Neutrophil (primary cell): ENCODE measurements at regions not wholly inside any gene's neighbourhood (a gene's known extent, or its start where the extent isn't known, plus 50 kb on each side); places are given as distances from the start of the nearest gene placed in this dataset.

Experiments
- H3K27ac ChIP-seq: fragments of 200-600 bp; sonication (generic); 2 replicates; pipeline ENCODE4 v1.5.1; 2016; ENCODE audit warnings: mild to moderate bottlenecking, moderate library complexity
- H3K27me3 ChIP-seq: fragments of 200-600 bp; sonication (generic); 2 replicates; pipeline ENCODE4 v1.6.0; 2016; ENCODE audit warnings: mild to moderate bottlenecking
- H3K36me3 ChIP-seq: fragments of 200-600 bp; sonication (generic); 2 replicates; pipeline ENCODE4 v1.5.1; 2017
- H3K4me1 ChIP-seq, 2 experiments: fragments of 200-600 bp in 1 of 2; sonication (generic) in 1 of 2; 1 replicate in 1 of 2; 2 replicates in 1 of 2; pipeline versions ENCODE4 v1.5.1 to v1.6.1; 2013 to 2016; ENCODE audit warnings: low read depth in 1 of 2, low read length in 1 of 2, mild to moderate bottlenecking in 1 of 2, moderate library complexity in 1 of 2; ENCODE audit not compliant: control insufficient read depth in 1 of 2, insufficient read depth in 1 of 2
- H3K4me3 ChIP-seq, 2 experiments: fragments of 200-600 bp in 1 of 2; sonication (generic) in 1 of 2; 1 replicate in 1 of 2; 2 replicates in 1 of 2; pipeline ENCODE4 v1.5.1; 2013 to 2016; ENCODE audit warnings: low read depth in 1 of 2, low read length in 1 of 2, mild to moderate bottlenecking in 1 of 2, moderate library complexity in 1 of 2
- H3K9me3 ChIP-seq: fragments of 200-600 bp; sonication (generic); 2 replicates; pipeline ENCODE4 v1.5.1; 2016
- CTCF ChIP-seq: fragments of 200-600 bp; sonication (generic); IDR thresholded peaks from 2 replicates; pipeline ENCODE4 v1.5.1; 2016; ENCODE audit warnings: antibody characterized with exemption

- Histone ChIP-seq H3K4me1 (no peaks in the 10 kb centered on the region), H3K4me3 (no peak overlapping the region), H3K27me3 (no peaks in the 10 kb centered on the region), H3K9me3 (no peaks in the 10 kb centered on the region), H3K27ac (no peak overlapping the region), H3K36me3 (no peaks in the 10 kb centered on the region)
- TF ChIP-seq CTCF = no peak
These were observed 1262.3 kb downstream of the GRIK2 start for GRCh38 chr6:102655823-102656222.

GRCh38 chr6:102641426-102641825 is 1247.9 kb downstream of the GRIK2 start:
- Histone ChIP-seq H3K36me3 (no peaks in the 10 kb centered on the region), H3K4me3 (no peak overlapping the region), H3K27ac (no peak overlapping the region), H3K4me1 (no peaks in the 10 kb centered on the region), H3K9me3 (no peaks in the 10 kb centered on the region), H3K27me3 (no peaks in the 10 kb centered on the region)
- TF ChIP-seq CTCF = no peak

GRCh38 chr6:102631921-102632320 is 1238.4 kb downstream of the GRIK2 start:
- Histone ChIP-seq H3K9me3 (no peaks in the 10 kb centered on the region), H3K27ac (no peak overlapping the region), H3K36me3 (no peaks in the 10 kb centered on the region), H3K4me3 (no peak overlapping the region), H3K27me3 (no peaks in the 10 kb centered on the region), H3K4me1 (no peaks in the 10 kb centered on the region)
- TF ChIP-seq CTCF = no peak

GRCh38 chr6:102623201-102623600 is 1229.7 kb downstream of the GRIK2 start:
- H3K27ac ChIP-seq = no peak overlapping the region
- no peaks in the 10 kb centered on the region for H3K27me3 ChIP-seq
- no peak overlapping the region for H3K4me3 ChIP-seq
- no peak for TF ChIP-seq CTCF
- no peaks in the 10 kb centered on the region for H3K9me3 ChIP-seq
- no peaks in the 10 kb centered on the region for H3K4me1 ChIP-seq
- H3K36me3 ChIP-seq = no peaks in the 10 kb centered on the region

- no peak for TF ChIP-seq CTCF
- Histone ChIP-seq H3K36me3 (no peaks in the 10 kb centered on the region), H3K9me3 (no peaks in the 10 kb centered on the region), H3K27ac (no peak overlapping the region), H3K4me1 (no peaks in the 10 kb centered on the region), H3K4me3 (no peak overlapping the region), H3K27me3 (no peaks in the 10 kb centered on the region)
These were observed 1226.1 kb downstream of the GRIK2 start for GRCh38 chr6:102619585-102619984.

- H3K4me1 ChIP-seq = no peaks in the 10 kb centered on the region
- no peaks in the 10 kb centered on the region for H3K27me3 ChIP-seq
- no peaks in the 10 kb centered on the region for H3K36me3 ChIP-seq
- H3K4me3 ChIP-seq = no peak overlapping the region
- TF ChIP-seq CTCF = no peak
- H3K27ac ChIP-seq = no peak overlapping the region
- H3K9me3 ChIP-seq = no peaks in the 10 kb centered on the region
These were observed 1189.1 kb downstream of the GRIK2 start for GRCh38 chr6:102582569-102582968.
